C4-2B (cell line): ENCODE measurements at regions not wholly inside any gene's neighbourhood (a gene's known extent, or its start where the extent isn't known, plus 50 kb on each side); places are given as distances from the start of the nearest gene placed in this dataset.
"Not testable (repeated sequence)": the region's sequence is repeated elsewhere in the genome, so short reads cannot be mapped to it uniquely, and the experiment has no call there.

Source experiments
- H3K27ac ChIP-seq: fragments of 450-650 bp; 2 replicates; pipeline ENCODE4 v1.5.1; 2017
- CTCF ChIP-seq: fragments of 450-650 bp; conservative IDR thresholded peaks from 2 replicates; pipeline ENCODE4 v1.5.1; 2017; ENCODE audit warnings: mild to moderate bottlenecking
- ZFX ChIP-seq: fragments of 450-650 bp; IDR thresholded peaks from 2 replicates; pipeline ENCODE4 v1.6.1; 2017

GRCh38 chr6:137641474-137642077 is 147.4 kb upstream of the OLIG3 start:
- TF ChIP-seq CTCF (peak; percentile 78), ZFX (no peak)
- H3K27ac ChIP-seq = no peak overlapping the region

- H3K27ac ChIP-seq = not testable (repeated sequence)
Observed at GRCh38 chr6:137643210-137643609, 149.0 kb upstream of the OLIG3 start.

- not testable (repeated sequence) for H3K27ac ChIP-seq
Observed at GRCh38 chr6:137643644-137644043, 149.4 kb upstream of the OLIG3 start.

GRCh38 chr6:137645850-137646249 is 151.7 kb upstream of the OLIG3 start:
- H3K27ac ChIP-seq = no peak overlapping the region
- no peak for TF ChIP-seq CTCF
- no peak for TF ChIP-seq ZFX

GRCh38 chr6:137646484-137646883 is 152.3 kb upstream of the OLIG3 start:
- H3K27ac ChIP-seq = no peak overlapping the region
- TF ChIP-seq ZFX (no peak), CTCF (no peak)

- TF ChIP-seq CTCF (no peak), ZFX (no peak)
- H3K27ac ChIP-seq = no peak overlapping the region
Observed at GRCh38 chr6:137647762-137648447, 153.7 kb upstream of the OLIG3 start.

- TF ChIP-seq ZFX (no peak), CTCF (no peak)
- no peak overlapping the region for H3K27ac ChIP-seq
Observed at GRCh38 chr6:137650720-137651119, 156.5 kb upstream of the OLIG3 start.

GRCh38 chr6:137651178-137651577 is 157.0 kb upstream of the OLIG3 start:
- no peak for TF ChIP-seq CTCF
- TF ChIP-seq ZFX = no peak

More at GRCh38 chr6:137651178-137651577, 157.0 kb upstream of the OLIG3 start:
- no peak overlapping the region for H3K27ac ChIP-seq
